ENCODE measurements at regions not wholly inside any gene's neighbourhood (a gene's known extent, or its start where the extent isn't known, plus 50 kb on each side); places are given as distances from the start of the nearest gene placed in this dataset.
A peak's percentile ranks its signal among the peaks of the same experiment; 100 is the strongest.
"Not testable (repeated sequence)": the region's sequence is repeated elsewhere in the genome, so short reads cannot be mapped to it uniquely, and the experiment has no call there.

GRCh38 chr2:184993746-184994145 is 395.4 kb downstream of the ZNF804A start:
- DNase-seq, result no peak

GRCh38 chr2:185006481-185006880 is 408.2 kb downstream of the ZNF804A start:
- DNase-seq, result no peak

GRCh38 chr2:185012643-185013042 is 414.3 kb downstream of the ZNF804A start:
- no peak for DNase-seq

GRCh38 chr2:185014076-185014475 is 415.7 kb downstream of the ZNF804A start:
- DNase-seq, result no peak

GRCh38 chr2:185025891-185026290 is 427.6 kb downstream of the ZNF804A start:
- not testable (repeated sequence) for DNase-seq

- no peak for DNase-seq
Observed at GRCh38 chr2:185035906-185036305, 437.6 kb downstream of the ZNF804A start.

- no peak for DNase-seq
Observed at GRCh38 chr2:185044323-185044874, 446.1 kb downstream of the ZNF804A start.

GRCh38 chr2:185050804-185051203 is 452.5 kb downstream of the ZNF804A start:
- DNase-seq, result no peak

GRCh38 chr2:185063761-185064160 is 465.4 kb downstream of the ZNF804A start:
- DNase-seq, result no peak

GRCh38 chr2:185066128-185066527 is 467.8 kb downstream of the ZNF804A start:
- DNase-seq, result no peak

GRCh38 chr2:185069107-185069506 is 470.8 kb downstream of the ZNF804A start:
- DNase-seq, result no peak

GRCh38 chr2:185074156-185074555 is 475.8 kb downstream of the ZNF804A start:
- no peak for DNase-seq

- no peak for DNase-seq
Observed at GRCh38 chr2:185082749-185083148, 484.4 kb downstream of the ZNF804A start.

GRCh38 chr2:185108588-185108987 is 510.3 kb downstream of the ZNF804A start:
- no peak for DNase-seq

GRCh38 chr2:185127412-185127811 is 529.1 kb downstream of the ZNF804A start:
- no peak for DNase-seq

GRCh38 chr2:185128346-185128745 is 530.0 kb downstream of the ZNF804A start:
- DNase-seq, result peak; percentile 46

GRCh38 chr2:185128996-185129395 is 530.7 kb downstream of the ZNF804A start:
- DNase-seq, result no peak

- no peak for DNase-seq
Observed at GRCh38 chr2:185130685-185131084, 532.4 kb downstream of the ZNF804A start.

- no peak for DNase-seq
Observed at GRCh38 chr2:185132501-185133041, 534.2 kb downstream of the ZNF804A start.

- no peak for DNase-seq
Observed at GRCh38 chr2:185137700-185138099, 539.4 kb downstream of the ZNF804A start.

GRCh38 chr2:185142677-185143076 is 544.3 kb downstream of the ZNF804A start:
- peak; percentile 20 for DNase-seq

GRCh38 chr2:185144159-185144919 is 546.0 kb downstream of the ZNF804A start:
- peak; percentile 87 for DNase-seq

GRCh38 chr2:185145316-185146121 is 547.2 kb downstream of the ZNF804A start:
- DNase-seq, result no peak

- DNase-seq, result peak; percentile 21
Observed at GRCh38 chr2:185147361-185147760, 549.0 kb downstream of the ZNF804A start.
